AG04450 (cell line): ENCODE measurements at regions not wholly inside any gene's neighbourhood (a gene's known extent, or its start where the extent isn't known, plus 50 kb on each side); places are given as distances from the start of the nearest gene placed in this dataset.
"Not testable (repeated sequence)": the region's sequence is repeated elsewhere in the genome, so short reads cannot be mapped to it uniquely, and the experiment has no call there.

Experiments
- CTCF ChIA-PET: fragments of 300-600, 350-600 bp; formaldehyde crosslinking; extraction: SDS; loops from one replicate; lab custom pipeline; 2022; ENCODE audit warnings: antibody characterized with exemption, inconsistent platforms; lab: Charles Lee
- POLR2A ChIA-PET: fragments of 350-600 bp; formaldehyde crosslinking; extraction: SDS; loops from one replicate; lab custom pipeline; 2021; ENCODE audit warnings: antibody characterized with exemption, inconsistent platforms; lab: Yijun Ruan, JAX
- DNase-seq: peaks from one replicate; pipeline ENCODE4 v3.0.0-alpha.2; 2011; ENCODE audit warnings: low read depth, low spot score
- H3K27ac ChIP-seq: one replicate; pipeline ENCODE4 v1.5.1; 2012; ENCODE audit warnings: low read depth, low read length, control low read depth
- H3K27me3 ChIP-seq: one replicate; pipeline ENCODE4 v1.6.0; 2012; ENCODE audit warnings: low read length; ENCODE audit not compliant: control insufficient read depth, insufficient read depth
- H3K4me3 ChIP-seq: 2 replicates; pipeline ENCODE4 v1.5.1; 2011; ENCODE audit warnings: mild to moderate bottlenecking, low read depth, low read length, control low read depth
- H3K9me3 ChIP-seq: 2 replicates; pipeline ENCODE4 v1.5.1; 2012; ENCODE audit warnings: low read length; ENCODE audit not compliant: control insufficient read depth, insufficient read depth
- CTCF ChIP-seq: IDR thresholded peaks from 2 replicates; pipeline ENCODE4 v1.5.1; 2011; ENCODE audit warnings: low read depth, low read length, control low read depth, inconsistent platforms

- Histone ChIP-seq H3K27me3 (peaks cover 4% of the 10 kb centered on the region), H3K4me3 (peak overlapping the region; percentile 17; the same call in 1 of the 2 replicates), H3K9me3 (no peaks in the 10 kb centered on the region; the same call in 1 of the 2 replicates), H3K27ac (no peak overlapping the region)
- no peak for DNase-seq
- CTCF ChIA-PET = interaction anchor here (0.5 to 6.4 kb wide), 12 partner anchors 9 to 674 kb away, joined by 3 to 55 read pairs (median 5); no protein-coding TSS in a partner anchor
- TF ChIP-seq CTCF = no peak
- POLR2A ChIA-PET = no interaction called here
Measured at GRCh38 chr19:29873801-29874575, 62.2 kb downstream of the CCNE1 start.

- CTCF ChIA-PET = interaction anchor here (6.4 kb wide), 1 partner anchor 116 kb away, joined by 55 read pairs; no protein-coding TSS in a partner anchor
- Histone ChIP-seq H3K27ac (no peak overlapping the region), H3K27me3 (peaks cover 4% of the 10 kb centered on the region), H3K9me3 (no peaks in the 10 kb centered on the region; the same call in 1 of the 2 replicates), H3K4me3 (no peak overlapping the region)
- no peak for DNase-seq
- no peak for TF ChIP-seq CTCF
- POLR2A ChIA-PET = no interaction called here
Measured at GRCh38 chr19:29875931-29876330, 64.1 kb downstream of the CCNE1 start.

- H3K27ac ChIP-seq = no peak overlapping the region
- ChIA-PET CTCF (interaction anchor here (0.6 to 6.4 kb wide), 4 partner anchors 70 to 647 kb away, joined by 3 to 55 read pairs (median 4); no protein-coding TSS in a partner anchor), POLR2A (no interaction called here)
- TF ChIP-seq CTCF = no peak
- no peak overlapping the region for H3K4me3 ChIP-seq
- H3K27me3 ChIP-seq = peaks cover 4% of the 10 kb centered on the region
- H3K9me3 ChIP-seq = no peaks in the 10 kb centered on the region; the same call in 1 of the 2 replicates
- DNase-seq = no peak
Measured at GRCh38 chr19:29876414-29876813, 64.6 kb downstream of the CCNE1 start.

GRCh38 chr19:29876908-29877307 is 65.1 kb downstream of the CCNE1 start:
- H3K9me3 ChIP-seq, H3K4me3 ChIP-seq, H3K27ac ChIP-seq, DNase-seq, H3K27me3 ChIP-seq: not testable (repeated sequence)
- CTCF ChIA-PET = interaction anchor here (0.6 to 0.7 kb wide), 3 partner anchors 69 to 646 kb away, joined by 3 to 5 read pairs (median 4); no protein-coding TSS in a partner anchor
- POLR2A ChIA-PET = interaction anchor here (0.7 kb wide), 2 partner anchors 63 to 69 kb away, joined by 5 to 9 read pairs; no protein-coding TSS in a partner anchor

DNA sequence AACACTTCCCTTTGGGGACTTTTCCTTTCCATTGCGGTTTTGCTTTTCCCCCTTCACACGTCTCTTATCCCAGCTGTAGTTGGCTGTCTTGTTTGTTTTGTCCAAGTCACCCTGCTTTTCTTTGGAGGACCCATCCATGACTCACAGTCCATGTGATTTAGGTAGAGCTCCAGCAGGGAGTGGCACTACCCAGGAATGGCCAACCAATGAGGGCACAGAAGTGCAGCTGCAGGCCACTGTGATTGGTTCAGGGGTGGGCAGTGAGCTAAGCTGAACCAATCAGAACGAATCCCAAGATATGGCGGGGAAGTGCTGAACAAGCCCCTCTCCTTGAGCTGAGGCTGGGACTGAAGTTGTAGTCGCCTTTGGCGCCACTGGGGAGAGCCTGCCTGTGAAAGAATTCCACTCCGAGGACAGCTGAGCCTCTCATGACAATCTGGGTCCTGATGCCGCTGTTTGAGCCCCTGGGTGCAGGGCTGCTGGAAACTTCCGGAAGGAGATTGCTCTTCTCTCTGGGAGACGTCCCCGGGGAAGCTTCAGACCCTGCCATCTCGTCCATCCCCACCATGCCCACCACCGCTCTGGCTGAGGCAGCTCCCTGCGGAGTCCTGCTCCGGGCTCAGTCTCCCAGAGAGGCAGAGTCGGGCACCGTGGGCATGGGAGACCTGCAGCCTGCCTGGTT is 62.9 kb upstream of the URI1 start:
- no peak for TF ChIP-seq CTCF
- CTCF ChIA-PET = interaction anchor here (0.5 kb wide), 1 partner anchor 117 kb away, joined by 3 read pairs; no protein-coding TSS in a partner anchor
- H3K9me3 ChIP-seq = no peaks in the 10 kb centered on the region; the same call in 1 of the 2 replicates
- POLR2A ChIA-PET = interaction anchor here (0.6 kb wide), 1 partner anchor 64 kb away, joined by 6 read pairs; no protein-coding TSS in a partner anchor
- no peak overlapping the region for H3K27ac ChIP-seq
- H3K27me3 ChIP-seq = peaks cover 2% of the 10 kb centered on the region
- DNase-seq = no peak
- H3K4me3 ChIP-seq = no peak overlapping the region
